ENCODE measurements at regions not wholly inside any gene's neighbourhood (a gene's known extent, or its start where the extent isn't known, plus 50 kb on each side); places are given as distances from the start of the nearest gene placed in this dataset.

DNA sequence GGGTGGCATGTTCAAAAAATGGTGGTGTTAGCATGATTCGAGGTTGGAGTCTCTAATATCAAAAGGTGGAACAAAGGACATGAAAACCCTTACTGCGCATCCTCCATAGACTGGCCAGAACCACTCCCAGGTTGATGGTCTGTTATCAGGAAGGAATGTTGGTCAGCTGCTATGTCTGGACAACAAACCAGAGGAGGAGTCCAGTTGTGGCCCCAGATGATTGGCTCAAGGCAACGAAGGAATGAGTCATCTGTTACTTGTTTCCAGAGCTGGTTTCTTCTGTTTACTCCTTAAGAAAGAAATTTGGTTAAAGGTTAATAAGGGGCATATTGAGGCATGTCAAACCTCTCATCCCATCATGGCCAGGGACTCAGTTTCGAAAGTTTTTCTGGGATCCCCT, 56.8 kb upstream of the GRIA4 start:
- Mint-ChIP-seq H3K27ac (no peak overlapping the region), H3K4me1 (ENCODE audit: low read depth in 2 of 2) (no peaks in the 10 kb centered on the region), H3K4me3 (no peak overlapping the region), H3K36me3 (ENCODE audit: insufficient read depth) (no peaks in the 10 kb centered on the region), H3K27me3 (no peaks in the 10 kb centered on the region), H3K9me3 (peaks cover 0 to 2% of the 10 kb centered on the region in 2 donors)
- DNase-seq (no peak), ATAC-seq (replicated peaks) (no peak)

GRCh38 chr11:105548359-105548758, 61.5 kb upstream of the GRIA4 start:
- peaks cover 0 to 2% of the 10 kb centered on the region in 2 donors for H3K9me3 Mint-ChIP-seq
- no peak overlapping the region for H3K4me3 Mint-ChIP-seq
- no peak for ATAC-seq (replicated peaks)
- no peak overlapping the region for H3K27ac Mint-ChIP-seq
- H3K27me3 Mint-ChIP-seq: no peaks in the 10 kb centered on the region
- H3K36me3 Mint-ChIP-seq (ENCODE audit: insufficient read depth): no peaks in the 10 kb centered on the region
- DNase-seq: no peak
- no peaks in the 10 kb centered on the region for H3K4me1 Mint-ChIP-seq (ENCODE audit: low read depth in 2 of 2)

DNA sequence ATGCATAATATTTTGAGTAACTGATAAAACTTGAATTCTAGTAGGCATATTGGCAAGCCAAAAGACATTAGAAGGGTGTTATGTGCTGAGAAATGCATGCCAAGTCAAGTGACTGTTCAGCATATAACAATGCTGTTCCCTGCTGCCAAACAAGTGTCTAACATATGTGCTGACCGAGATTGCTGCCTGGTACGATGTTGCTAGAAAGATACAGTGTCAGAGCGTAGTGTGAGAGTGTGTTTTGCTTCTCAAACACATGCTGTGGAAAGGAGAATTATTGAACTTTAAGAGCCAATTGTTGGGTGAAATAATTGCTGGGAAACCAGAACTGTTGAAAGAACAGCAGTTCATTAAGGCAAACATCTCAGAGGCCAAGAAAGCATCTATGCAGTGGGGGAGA, 71.3 kb upstream of the GRIA4 start:
- Mint-ChIP-seq H3K27ac (no peak overlapping the region), H3K9me3 (no peaks in the 10 kb centered on the region), H3K4me3 (no peak overlapping the region), H3K36me3 (ENCODE audit: insufficient read depth) (no peaks in the 10 kb centered on the region), H3K4me1 (ENCODE audit: low read depth in 2 of 2) (no peaks in the 10 kb centered on the region), H3K27me3 (no peaks in the 10 kb centered on the region)
- DNase-seq: no peak
- no peak for ATAC-seq (replicated peaks)

DNA sequence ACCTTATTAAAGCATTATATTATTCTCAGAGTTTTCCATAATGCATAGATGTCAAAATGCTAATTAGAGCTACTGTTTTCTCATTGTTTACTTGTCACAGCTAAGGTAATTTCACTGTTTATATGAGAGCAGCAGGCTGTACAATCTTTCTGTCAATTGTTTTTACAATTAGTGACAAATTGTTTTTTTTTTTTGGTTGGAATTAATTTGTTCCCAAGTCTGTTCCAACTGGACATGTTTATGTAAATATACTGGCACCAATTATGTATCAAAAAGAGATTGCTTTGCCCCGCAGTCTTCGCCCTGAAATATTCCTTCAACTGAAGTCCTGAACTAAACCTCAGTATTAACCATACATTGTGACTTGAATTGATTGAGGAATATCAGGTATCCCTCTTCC, 72.3 kb upstream of the GRIA4 start:
- Mint-ChIP-seq H3K27me3 (no peaks in the 10 kb centered on the region), H3K36me3 (ENCODE audit: insufficient read depth) (no peaks in the 10 kb centered on the region), H3K27ac (no peak overlapping the region), H3K9me3 (no peaks in the 10 kb centered on the region), H3K4me3 (no peak overlapping the region), H3K4me1 (ENCODE audit: low read depth in 2 of 2) (no peaks in the 10 kb centered on the region)
- DNase-seq: no peak
- ATAC-seq (replicated peaks): no peak

GRCh38 chr11:105524286-105524685, 85.6 kb upstream of the GRIA4 start:
- H3K9me3 Mint-ChIP-seq: no peaks in the 10 kb centered on the region
- H3K36me3 Mint-ChIP-seq (ENCODE audit: insufficient read depth): no peaks in the 10 kb centered on the region
- no peak for DNase-seq

DNA sequence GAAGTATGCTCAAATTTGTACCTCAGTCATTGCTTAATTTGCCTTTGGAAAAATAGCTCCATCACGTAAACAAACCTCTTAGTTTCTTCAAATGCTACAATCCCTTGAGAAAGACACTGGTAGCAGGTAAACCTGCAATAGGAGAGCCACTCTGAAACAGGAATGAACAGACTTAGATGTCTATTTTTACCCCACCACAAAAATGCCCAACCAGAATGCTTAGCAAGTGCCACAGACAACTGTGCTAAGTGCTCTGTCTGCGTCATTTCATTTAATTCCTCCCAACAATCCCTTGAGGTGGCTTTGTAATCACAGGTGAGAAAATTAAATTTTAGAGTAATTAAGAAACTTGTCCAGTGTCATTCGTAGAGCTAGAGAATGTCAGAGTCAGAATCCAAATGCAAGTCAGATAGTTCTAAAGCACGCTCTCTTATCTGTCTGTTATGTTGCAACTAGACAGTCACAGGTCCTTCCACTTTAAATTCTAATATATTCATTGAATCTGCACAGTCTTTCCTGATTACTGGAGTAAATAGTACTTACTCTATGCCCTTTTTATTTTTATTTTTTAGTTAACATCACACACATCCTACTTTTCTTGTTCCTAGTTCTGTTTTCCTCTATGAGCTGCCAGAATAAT, 89.0 kb upstream of the GRIA4 start:
- H3K4me3 Mint-ChIP-seq: no peak overlapping the region
- peaks cover 5% of the 10 kb centered on the region for H3K36me3 Mint-ChIP-seq (ENCODE audit: insufficient read depth)
- no peaks in the 10 kb centered on the region for H3K4me1 Mint-ChIP-seq (ENCODE audit: low read depth in 2 of 2)
- DNase-seq: no peak
- H3K27ac Mint-ChIP-seq: no peak overlapping the region
- peaks cover 0 to 4% of the 10 kb centered on the region in 2 donors for H3K9me3 Mint-ChIP-seq
- ATAC-seq (replicated peaks): no peak
- no peaks in the 10 kb centered on the region for H3K27me3 Mint-ChIP-seq

More at GRCh38 chr11:105524286-105524685, 85.6 kb upstream of the GRIA4 start:
- no peak for ATAC-seq (replicated peaks)
- H3K4me3 Mint-ChIP-seq: no peak overlapping the region
- no peaks in the 10 kb centered on the region for H3K4me1 Mint-ChIP-seq (ENCODE audit: low read depth in 2 of 2)
- no peaks in the 10 kb centered on the region for H3K27me3 Mint-ChIP-seq
- no peak overlapping the region for H3K27ac Mint-ChIP-seq

DNA sequence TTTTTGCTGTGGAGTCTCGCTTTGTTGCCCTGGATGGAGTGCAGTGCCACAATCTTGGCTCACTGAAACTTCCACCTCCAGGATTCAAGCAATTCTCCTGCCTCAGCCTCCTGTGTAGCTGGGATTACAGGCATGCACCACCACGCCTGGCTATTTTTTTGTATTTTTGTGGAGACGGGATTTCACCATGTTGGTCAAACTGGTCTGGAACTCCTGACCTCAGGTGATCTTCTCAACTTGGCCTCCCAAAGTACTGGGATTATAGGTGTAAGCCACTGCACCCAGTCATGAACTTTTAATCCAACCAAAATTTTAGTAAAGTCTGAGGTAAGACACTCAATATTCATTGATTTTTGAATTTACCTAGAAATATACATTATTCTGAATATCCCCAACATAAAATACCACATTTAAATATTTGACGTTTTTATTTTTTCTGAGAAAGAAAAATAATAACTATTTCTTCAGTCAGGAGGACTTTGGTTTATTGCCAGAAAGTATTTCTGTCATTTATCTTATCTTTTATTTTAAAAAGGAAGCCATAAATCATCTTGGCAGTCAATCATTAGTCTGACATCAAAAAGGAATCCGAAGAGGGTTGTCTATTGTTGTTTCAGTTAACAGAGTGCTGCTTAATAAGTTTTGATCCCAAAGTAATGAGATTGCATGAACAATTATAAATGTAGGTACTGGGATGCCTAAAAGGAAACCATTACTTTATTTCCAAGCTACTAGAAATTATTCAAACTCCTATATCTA, 102.2 kb upstream of the GRIA4 start:
- ATAC-seq (replicated peaks) (no peak), DNase-seq (no peak)
- no peaks in the 10 kb centered on the region for H3K9me3 Mint-ChIP-seq
- no peaks in the 10 kb centered on the region for H3K36me3 Mint-ChIP-seq (ENCODE audit: insufficient read depth)
- no peaks in the 10 kb centered on the region for H3K27me3 Mint-ChIP-seq
- no peak overlapping the region for H3K27ac Mint-ChIP-seq
- no peaks in the 10 kb centered on the region for H3K4me1 Mint-ChIP-seq (ENCODE audit: low read depth in 2 of 2)
- H3K4me3 Mint-ChIP-seq: no peak overlapping the region

DNA sequence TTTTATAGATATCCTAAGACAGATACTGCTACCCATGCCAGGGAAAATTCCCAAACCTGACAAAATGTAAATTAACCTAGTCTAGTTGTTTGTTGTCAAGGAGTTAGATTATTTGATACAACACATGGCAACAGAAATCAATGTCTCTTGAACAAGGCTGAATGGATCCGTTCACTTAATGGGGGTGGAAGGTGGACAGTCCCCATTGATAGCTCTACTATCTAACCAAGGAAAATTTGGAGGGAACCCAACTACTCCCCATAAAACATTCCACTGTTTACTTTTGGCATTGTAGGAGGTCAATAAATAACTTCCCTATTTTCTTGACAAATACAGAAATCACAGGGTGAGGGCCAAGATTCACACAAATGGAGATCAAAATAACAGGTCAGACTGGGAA, 117.9 kb upstream of the GRIA4 start:
- Mint-ChIP-seq H3K27ac (no peak overlapping the region), H3K27me3 (no peaks in the 10 kb centered on the region), H3K4me1 (ENCODE audit: low read depth in 2 of 2) (no peaks in the 10 kb centered on the region), H3K9me3 (no peaks in the 10 kb centered on the region), H3K4me3 (no peak overlapping the region), H3K36me3 (ENCODE audit: insufficient read depth) (no peaks in the 10 kb centered on the region)
- ATAC-seq (replicated peaks): no peak
- DNase-seq: no peak

DNA sequence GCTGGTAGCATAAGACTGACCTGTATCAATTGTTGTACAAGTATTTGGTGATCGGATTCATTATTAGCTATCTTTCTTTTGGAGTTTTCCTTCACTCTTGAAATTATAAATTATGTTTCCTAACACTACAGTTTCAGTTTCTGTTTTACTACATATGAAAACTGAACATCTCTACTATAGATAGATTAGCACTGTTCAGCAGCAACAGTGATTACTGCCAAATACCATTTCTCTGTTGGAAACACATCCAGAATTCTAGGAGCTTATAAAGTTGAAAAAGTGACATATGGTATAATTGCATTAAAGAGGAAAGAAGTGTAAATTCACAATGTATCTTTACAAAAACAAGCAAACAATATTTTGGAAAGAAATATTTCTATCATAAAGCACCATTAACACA, 118.5 kb upstream of the GRIA4 start:
- no peak for DNase-seq
- no peak for ATAC-seq (replicated peaks)
- Mint-ChIP-seq H3K27me3 (no peaks in the 10 kb centered on the region), H3K27ac (no peak overlapping the region), H3K36me3 (ENCODE audit: insufficient read depth) (no peaks in the 10 kb centered on the region), H3K9me3 (no peaks in the 10 kb centered on the region), H3K4me1 (ENCODE audit: low read depth in 2 of 2) (no peaks in the 10 kb centered on the region), H3K4me3 (no peak overlapping the region)

- H3K27ac Mint-ChIP-seq: no peak overlapping the region
- no peak for DNase-seq
- H3K9me3 Mint-ChIP-seq: no peaks in the 10 kb centered on the region
- H3K36me3 Mint-ChIP-seq (ENCODE audit: insufficient read depth): no peaks in the 10 kb centered on the region
- H3K4me1 Mint-ChIP-seq (ENCODE audit: low read depth in 2 of 2): no peaks in the 10 kb centered on the region
- H3K4me3 Mint-ChIP-seq: no peak overlapping the region
- H3K27me3 Mint-ChIP-seq: no peaks in the 10 kb centered on the region
- ATAC-seq (replicated peaks): no peak
Measured at GRCh38 chr11:105490333-105490732, 119.5 kb upstream of the GRIA4 start.

DNA sequence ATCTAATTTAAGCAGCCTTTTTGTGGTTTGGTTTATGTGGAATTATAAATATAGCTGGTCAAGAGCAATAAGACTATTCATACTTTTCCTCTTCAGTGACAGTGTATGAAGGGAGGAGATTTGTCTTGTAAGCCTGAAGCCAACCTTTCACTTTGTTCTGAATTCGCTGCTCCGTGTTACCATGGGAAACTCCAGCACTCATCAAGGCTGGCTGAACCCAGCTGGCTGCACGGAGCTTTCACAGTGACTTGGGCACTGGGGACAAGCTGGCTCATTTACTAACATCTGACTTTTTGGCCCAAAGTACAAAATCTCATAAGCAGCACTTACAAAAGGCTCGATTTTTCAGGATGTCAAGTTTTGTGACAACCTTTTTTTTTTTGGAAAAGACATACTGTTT, 120.4 kb upstream of the GRIA4 start:
- no peak for DNase-seq

DNA sequence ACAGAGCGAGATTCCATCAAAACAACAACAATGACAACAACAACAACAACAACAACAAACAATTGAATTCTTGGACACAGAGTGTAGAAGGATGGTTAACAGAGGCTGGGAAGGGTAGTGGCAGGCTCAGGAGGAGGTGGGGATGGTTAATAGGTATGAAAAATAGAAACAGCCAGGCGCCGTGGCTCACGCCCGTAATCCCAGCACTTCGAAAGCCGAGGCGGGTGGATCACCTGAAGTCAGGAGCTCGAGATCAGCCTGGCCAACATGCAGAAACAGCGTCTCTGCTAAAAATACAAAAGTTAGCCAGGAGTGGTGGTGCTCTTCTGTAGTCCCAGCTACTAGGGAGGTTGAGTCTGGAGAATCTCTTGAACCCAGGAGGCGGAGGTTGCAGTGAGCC, 122.9 kb upstream of the GRIA4 start:
- no peak for ATAC-seq (replicated peaks)
- H3K9me3 Mint-ChIP-seq: no peaks in the 10 kb centered on the region
- no peak overlapping the region for H3K27ac Mint-ChIP-seq

More for the DNA sequence above, 120.4 kb upstream of the GRIA4 start:
- H3K4me1 Mint-ChIP-seq (ENCODE audit: low read depth in 2 of 2): no peaks in the 10 kb centered on the region
- no peaks in the 10 kb centered on the region for H3K9me3 Mint-ChIP-seq
- H3K36me3 Mint-ChIP-seq (ENCODE audit: insufficient read depth): no peaks in the 10 kb centered on the region
- H3K4me3 Mint-ChIP-seq: no peak overlapping the region
- no peak for ATAC-seq (replicated peaks)
- H3K27me3 Mint-ChIP-seq: no peaks in the 10 kb centered on the region
- no peak overlapping the region for H3K27ac Mint-ChIP-seq

GRCh38 chr11:105469931-105470330, 139.9 kb upstream of the GRIA4 start:
- H3K27ac Mint-ChIP-seq: no peak overlapping the region
- no peak for ATAC-seq (replicated peaks)
- no peak overlapping the region for H3K4me3 Mint-ChIP-seq
- H3K9me3 Mint-ChIP-seq: no peaks in the 10 kb centered on the region
- no peak for DNase-seq
- H3K36me3 Mint-ChIP-seq (ENCODE audit: insufficient read depth): no peaks in the 10 kb centered on the region
- H3K27me3 Mint-ChIP-seq: no peaks in the 10 kb centered on the region
- no peaks in the 10 kb centered on the region for H3K4me1 Mint-ChIP-seq (ENCODE audit: low read depth in 2 of 2)

More for the DNA sequence above, 122.9 kb upstream of the GRIA4 start:
- H3K27me3 Mint-ChIP-seq: no peaks in the 10 kb centered on the region
- DNase-seq: no peak
- no peaks in the 10 kb centered on the region for H3K4me1 Mint-ChIP-seq (ENCODE audit: low read depth in 2 of 2)
- no peak overlapping the region for H3K4me3 Mint-ChIP-seq
- H3K36me3 Mint-ChIP-seq (ENCODE audit: insufficient read depth): no peaks in the 10 kb centered on the region

DNA sequence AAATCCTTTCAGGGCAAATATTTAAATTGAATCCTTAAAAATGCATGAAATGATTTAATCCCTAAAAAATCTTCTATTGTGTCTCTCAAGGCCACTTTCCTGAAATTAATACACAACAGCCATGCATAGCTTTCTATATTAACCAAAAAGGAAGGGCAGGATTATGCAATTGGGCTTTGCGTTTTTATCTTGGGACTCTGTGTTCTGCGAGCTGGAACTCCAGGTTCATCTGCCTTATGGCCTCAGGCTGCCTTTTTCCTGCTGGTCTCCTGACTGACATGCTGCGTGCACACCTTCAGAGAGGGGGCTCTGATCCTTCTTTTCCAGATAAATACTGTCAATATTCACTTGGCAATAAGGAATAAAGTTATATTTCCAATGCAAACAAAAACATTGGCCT, 141.7 kb upstream of the GRIA4 start:
- DNase-seq: no peak
- Mint-ChIP-seq H3K36me3 (ENCODE audit: insufficient read depth) (no peaks in the 10 kb centered on the region), H3K27me3 (no peaks in the 10 kb centered on the region), H3K27ac (no peak overlapping the region), H3K9me3 (no peaks in the 10 kb centered on the region), H3K4me3 (no peak overlapping the region), H3K4me1 (ENCODE audit: low read depth in 2 of 2) (no peaks in the 10 kb centered on the region)
- ATAC-seq (replicated peaks): no peak

All from effector memory CD8-positive, alpha-beta T cell (primary cell).